ENCODE measurements at regions not wholly inside any gene's neighbourhood (a gene's known extent, or its start where the extent isn't known, plus 50 kb on each side); places are given as distances from the start of the nearest gene placed in this dataset.

GRCh38 chr14:98999901-99000300, 272.1 kb downstream of the BCL11B start:
- ATAC-seq (ENCODE audit: low read depth) = no peak
- DNase-seq (ENCODE audit: low spot score) = no peak
- Histone ChIP-seq H3K27ac (ENCODE audit: poor library complexity, severe bottlenecking) (no peak overlapping the region), H3K4me1 (ENCODE audit: insufficient read depth, poor library complexity, severe bottlenecking) (no peaks in the 10 kb centered on the region), H3K4me3 (ENCODE audit: severe bottlenecking) (no peak overlapping the region), H3K27me3 (ENCODE audit: insufficient read depth, poor library complexity, severe bottlenecking) (no peaks in the 10 kb centered on the region), H3K9me3 (ENCODE audit: severe bottlenecking) (no peaks in the 10 kb centered on the region), H3K36me3 (ENCODE audit: low read depth) (no peaks in the 10 kb centered on the region)
- no peak for TF ChIP-seq CTCF (IDR thresholded peaks at IDR 0.05; ENCODE audit: poor library complexity, severe bottlenecking)

GRCh38 chr14:99001241-99001640, 270.8 kb downstream of the BCL11B start:
- Histone ChIP-seq H3K27ac (ENCODE audit: poor library complexity, severe bottlenecking) (no peak overlapping the region), H3K9me3 (ENCODE audit: severe bottlenecking) (no peaks in the 10 kb centered on the region), H3K36me3 (ENCODE audit: low read depth) (no peaks in the 10 kb centered on the region), H3K4me1 (ENCODE audit: insufficient read depth, poor library complexity, severe bottlenecking) (no peaks in the 10 kb centered on the region), H3K27me3 (ENCODE audit: insufficient read depth, poor library complexity, severe bottlenecking) (no peaks in the 10 kb centered on the region), H3K4me3 (ENCODE audit: severe bottlenecking) (no peak overlapping the region)
- ATAC-seq (ENCODE audit: low read depth) = no peak
- no peak for TF ChIP-seq CTCF (IDR thresholded peaks at IDR 0.05; ENCODE audit: poor library complexity, severe bottlenecking)
- no peak for DNase-seq (ENCODE audit: low spot score)

- H3K4me1 ChIP-seq (ENCODE audit: insufficient read depth, poor library complexity, severe bottlenecking) = no peaks in the 10 kb centered on the region
- DNase-seq (ENCODE audit: low spot score) (no peak), ATAC-seq (ENCODE audit: low read depth) (no peak; the same call in 2 of the 3 replicates)
- no peak overlapping the region for H3K4me3 ChIP-seq (ENCODE audit: severe bottlenecking)
- H3K36me3 ChIP-seq (ENCODE audit: low read depth) = no peaks in the 10 kb centered on the region
- H3K27ac ChIP-seq (ENCODE audit: poor library complexity, severe bottlenecking) = no peak overlapping the region
- H3K27me3 ChIP-seq (ENCODE audit: insufficient read depth, poor library complexity, severe bottlenecking) = no peaks in the 10 kb centered on the region
- no peak for TF ChIP-seq CTCF (IDR thresholded peaks at IDR 0.05; ENCODE audit: poor library complexity, severe bottlenecking)
- H3K9me3 ChIP-seq (ENCODE audit: severe bottlenecking) = no peaks in the 10 kb centered on the region
These were observed 268.4 kb downstream of the BCL11B start for GRCh38 chr14:99003646-99004045.

GRCh38 chr14:99004112-99004511, 267.9 kb downstream of the BCL11B start:
- H3K4me1 ChIP-seq (ENCODE audit: insufficient read depth, poor library complexity, severe bottlenecking) = no peaks in the 10 kb centered on the region
- H3K27me3 ChIP-seq (ENCODE audit: insufficient read depth, poor library complexity, severe bottlenecking) = no peaks in the 10 kb centered on the region
- H3K27ac ChIP-seq (ENCODE audit: poor library complexity, severe bottlenecking) = no peak overlapping the region
- no peaks in the 10 kb centered on the region for H3K36me3 ChIP-seq (ENCODE audit: low read depth)
- DNase-seq (ENCODE audit: low spot score) (no peak), ATAC-seq (ENCODE audit: low read depth) (no peak)
- no peak overlapping the region for H3K4me3 ChIP-seq (ENCODE audit: severe bottlenecking)
- H3K9me3 ChIP-seq (ENCODE audit: severe bottlenecking) = no peaks in the 10 kb centered on the region
- TF ChIP-seq CTCF (IDR thresholded peaks at IDR 0.05; ENCODE audit: poor library complexity, severe bottlenecking) = no peak

- Histone ChIP-seq H3K4me1 (ENCODE audit: insufficient read depth, poor library complexity, severe bottlenecking) (no peaks in the 10 kb centered on the region), H3K4me3 (ENCODE audit: severe bottlenecking) (no peak overlapping the region), H3K9me3 (ENCODE audit: severe bottlenecking) (no peaks in the 10 kb centered on the region), H3K36me3 (ENCODE audit: low read depth) (no peaks in the 10 kb centered on the region), H3K27me3 (ENCODE audit: insufficient read depth, poor library complexity, severe bottlenecking) (no peaks in the 10 kb centered on the region), H3K27ac (ENCODE audit: poor library complexity, severe bottlenecking) (no peak overlapping the region)
- no peak for TF ChIP-seq CTCF (IDR thresholded peaks at IDR 0.05; ENCODE audit: poor library complexity, severe bottlenecking)
- DNase-seq (ENCODE audit: low spot score) = no peak
- ATAC-seq (ENCODE audit: low read depth) = no peak
These were observed 265.7 kb downstream of the BCL11B start for GRCh38 chr14:99006276-99006675.

All from RWPE2 (cell line).